SU-DHL-6 (cell line): ENCODE measurements at regions not wholly inside any gene's neighbourhood (a gene's known extent, or its start where the extent isn't known, plus 50 kb on each side); places are given as distances from the start of the nearest gene placed in this dataset.

Source experiments
- H2AFZ ChIP-seq: fragments of 200-600 bp; sonication (generic); 2 replicates; pipeline ENCODE4 v1.6.1; 2014; ENCODE audit warnings: low read depth, mild to moderate bottlenecking, moderate library complexity, mixed read lengths, antibody characterized with exemption, low read length; ENCODE audit not compliant: severe bottlenecking
- H3F3A ChIP-seq: fragments of 200-600 bp; shearing (Covaris generic); 2 replicates; pipeline ENCODE4 v1.6.0; 2016; ENCODE audit warnings: antibody characterized with exemption, mild to moderate bottlenecking; ENCODE audit not compliant: insufficient read depth
- H3K27ac ChIP-seq: fragments of 200-600 bp; sonication (generic); 2 replicates; pipeline ENCODE4 v1.5.1; 2016; ENCODE audit warnings: low read depth, mild to moderate bottlenecking, low read length, moderate library complexity, mixed read lengths
- H3K27me3 ChIP-seq: fragments of 200-600 bp; sonication (generic), shearing (Covaris generic); 2 replicates; pipeline ENCODE4 v1.6.0; 2014; ENCODE audit warnings: mild to moderate bottlenecking, low read length
- H3K36me3 ChIP-seq: fragments of 200-600 bp; sonication (generic); 2 replicates; pipeline ENCODE4 v1.6.1; 2014; ENCODE audit warnings: mild to moderate bottlenecking, low read length, mixed read lengths
- H3K4me2 ChIP-seq: fragments of 300-600, 200-600 bp; shearing (Covaris generic), sonication (generic); 2 replicates; pipeline ENCODE4 v1.6.0; 2014; ENCODE audit warnings: low read length, low read depth, mild to moderate bottlenecking; ENCODE audit not compliant: poor library complexity, severe bottlenecking
- H3K4me3 ChIP-seq: fragments of 200-600 bp; sonication (generic); 2 replicates; pipeline ENCODE4 v1.5.1; 2014; ENCODE audit warnings: antibody characterized with exemption, low read length, mild to moderate bottlenecking, mixed read lengths; ENCODE audit not compliant: insufficient read depth, poor library complexity, severe bottlenecking
- H3K79me2 ChIP-seq: fragments of 200-600 bp; sonication (generic); 2 replicates; pipeline ENCODE4 v1.6.1; 2014; ENCODE audit warnings: mild to moderate bottlenecking, low read length, moderate library complexity; ENCODE audit not compliant: insufficient read depth
- H3K9ac ChIP-seq: fragments of 200-600 bp; sonication (generic); 2 replicates; pipeline ENCODE4 v1.7.0; 2014; ENCODE audit warnings: mild to moderate bottlenecking, low read length
- H3K9me2 ChIP-seq: fragments of 200-600 bp; sonication (generic); replicated peaks from 2 replicates; pipeline ENCODE4 v1.6.1; 2014; ENCODE audit warnings: low read length; ENCODE audit not compliant: insufficient read depth
- H3K9me3 ChIP-seq: fragments of 200-600 bp; sonication (generic); 2 replicates; pipeline ENCODE4 v1.6.1; 2014; ENCODE audit warnings: low read length, mixed read lengths; ENCODE audit not compliant: insufficient read depth
- H4K20me1 ChIP-seq: fragments of 200-600 bp; sonication (generic); 2 replicates; pipeline ENCODE4 v1.6.1; 2014; ENCODE audit warnings: low read depth, mild to moderate bottlenecking, antibody characterized with exemption, low read length, moderate library complexity, mixed read lengths
- CTCF ChIP-seq: fragments of 200-600 bp; sonication (generic); IDR thresholded peaks from one replicate; pipeline ENCODE4 v1.5.1; 2017; ENCODE audit warnings: antibody characterized with exemption, mild to moderate bottlenecking, low read length, moderate library complexity; ENCODE audit not compliant: insufficient read depth, poor library complexity, severe bottlenecking
- EZH2phosphoT487 ChIP-seq: fragments of 200-600 bp; sonication (generic), shearing (Covaris generic); conservative IDR thresholded peaks from 2 replicates; pipeline ENCODE4 v1.6.1; 2018; ENCODE audit warnings: mild to moderate bottlenecking, antibody characterized with exemption, low read length, moderate library complexity, mixed read lengths

GRCh38 chr11:71330996-71331395 lies 78.6 kb upstream of the SHANK2 start:
- H2AFZ ChIP-seq: no peak overlapping the region
- H3K27me3 ChIP-seq: no peaks in the 10 kb centered on the region
- H3K9ac ChIP-seq: no peak overlapping the region
- no peaks in the 10 kb centered on the region for H3K79me2 ChIP-seq
- no peaks in the 10 kb centered on the region for H3K9me2 ChIP-seq
- peaks cover 21% of the 10 kb centered on the region; the same call in 1 of the 2 replicates for H3K9me3 ChIP-seq
- TF ChIP-seq EZH2phosphoT487 (no peak), CTCF (no peak)
- H3F3A ChIP-seq: no peaks in the 10 kb centered on the region
- no peak overlapping the region for H3K27ac ChIP-seq
- no peak overlapping the region for H3K4me2 ChIP-seq
- no peaks in the 10 kb centered on the region for H4K20me1 ChIP-seq
- no peaks in the 10 kb centered on the region for H3K36me3 ChIP-seq
- H3K4me3 ChIP-seq: no peak overlapping the region

DNA sequence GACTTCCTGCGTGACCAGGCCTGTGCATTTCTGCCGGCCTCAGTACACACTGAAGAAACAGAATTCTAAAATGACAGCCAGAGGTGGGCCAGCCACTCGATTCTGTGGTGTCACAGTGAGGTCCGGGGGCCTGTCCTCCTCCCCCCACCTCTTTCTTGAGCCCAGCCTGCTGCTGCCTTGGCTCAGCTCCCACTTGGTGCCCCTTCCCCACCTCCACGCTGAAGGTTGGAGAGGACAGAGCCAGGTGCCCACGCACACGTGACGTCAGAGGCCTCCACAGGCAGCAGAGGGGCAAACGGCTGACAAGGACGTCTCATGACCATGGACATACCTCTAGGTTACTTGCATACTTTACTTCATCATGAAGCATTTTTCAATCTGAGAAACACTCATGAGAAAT lies 78.0 kb upstream of the SHANK2 start:
- no peaks in the 10 kb centered on the region for H3K27me3 ChIP-seq

DNA sequence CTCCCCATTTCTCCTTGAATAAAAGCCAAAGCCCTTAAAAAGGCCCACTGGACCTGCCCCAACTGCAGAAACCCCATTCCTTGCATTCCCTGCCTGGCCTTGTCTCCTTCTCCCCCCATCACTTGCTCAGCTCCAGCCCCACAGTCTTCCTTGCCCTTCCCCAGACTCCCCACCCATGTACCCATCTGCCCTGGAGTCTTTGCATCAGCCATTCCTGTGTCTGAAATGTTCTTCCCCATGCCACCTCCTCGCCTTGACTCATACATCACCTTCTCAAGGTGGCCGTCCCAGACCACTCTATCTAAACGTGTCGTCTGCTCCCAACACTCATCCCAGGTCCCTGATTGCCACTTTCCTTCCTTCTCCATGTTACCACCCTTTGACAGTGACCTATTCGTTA lies 77.4 kb upstream of the SHANK2 start:
- Histone ChIP-seq H3K27me3 (no peaks in the 10 kb centered on the region), H2AFZ (no peak overlapping the region)
- TF ChIP-seq EZH2phosphoT487 (no peak), CTCF (no peak)

More for the DNA sequence above, 78.0 kb upstream of the SHANK2 start:
- H3K4me3 ChIP-seq: no peak overlapping the region
- peaks cover 21% of the 10 kb centered on the region; the same call in 1 of the 2 replicates for H3K9me3 ChIP-seq
- no peaks in the 10 kb centered on the region for H3K9me2 ChIP-seq
- no peak overlapping the region for H3K27ac ChIP-seq
- no peak overlapping the region for H3K9ac ChIP-seq
- H3F3A ChIP-seq: no peaks in the 10 kb centered on the region
- H3K4me2 ChIP-seq: no peak overlapping the region
- TF ChIP-seq CTCF (no peak), EZH2phosphoT487 (no peak)
- no peaks in the 10 kb centered on the region for H3K79me2 ChIP-seq
- H4K20me1 ChIP-seq: no peaks in the 10 kb centered on the region
- no peak overlapping the region for H2AFZ ChIP-seq
- H3K36me3 ChIP-seq: no peaks in the 10 kb centered on the region

DNA sequence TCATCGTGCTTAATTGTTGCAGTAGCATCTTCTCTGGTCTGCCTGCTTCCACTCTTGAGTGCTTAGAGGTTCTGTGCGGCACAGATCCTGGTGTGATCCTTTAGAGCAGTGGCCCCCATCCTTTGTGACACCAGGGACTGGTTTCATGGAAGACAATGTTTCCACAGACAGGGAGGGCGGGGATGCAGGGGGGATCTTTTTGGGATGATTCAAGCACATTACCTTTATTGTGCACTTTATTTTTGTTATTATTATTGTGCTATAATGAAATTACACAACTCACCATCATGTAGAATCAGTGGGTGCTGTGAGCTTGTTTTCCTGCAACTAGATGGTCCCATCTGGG lies 76.8 kb upstream of the SHANK2 start:
- H2AFZ ChIP-seq: no peak overlapping the region
- no peaks in the 10 kb centered on the region for H3K9me2 ChIP-seq
- no peak overlapping the region for H3K27ac ChIP-seq
- H3K79me2 ChIP-seq: no peaks in the 10 kb centered on the region
- no peak overlapping the region for H3K4me2 ChIP-seq
- no peak overlapping the region for H3K4me3 ChIP-seq
- no peaks in the 10 kb centered on the region for H3F3A ChIP-seq
- H4K20me1 ChIP-seq: no peaks in the 10 kb centered on the region
- no peaks in the 10 kb centered on the region for H3K27me3 ChIP-seq
- no peaks in the 10 kb centered on the region for H3K36me3 ChIP-seq
- TF ChIP-seq EZH2phosphoT487: no peak
- TF ChIP-seq CTCF: no peak
- H3K9ac ChIP-seq: no peak overlapping the region
- peaks cover 17% of the 10 kb centered on the region; the same call in 1 of the 2 replicates for H3K9me3 ChIP-seq

More for the DNA sequence above, 77.4 kb upstream of the SHANK2 start:
- Histone ChIP-seq H3K79me2 (no peaks in the 10 kb centered on the region), H3K4me2 (no peak overlapping the region), H3K9me2 (no peaks in the 10 kb centered on the region), H3K4me3 (no peak overlapping the region), H4K20me1 (no peaks in the 10 kb centered on the region), H3K9ac (no peak overlapping the region), H3K36me3 (no peaks in the 10 kb centered on the region), H3K9me3 (peaks cover 21% of the 10 kb centered on the region; the same call in 1 of the 2 replicates), H3F3A (no peaks in the 10 kb centered on the region), H3K27ac (no peak overlapping the region)
